Effector memory CD4-positive, alpha-beta T cell (primary cell): ENCODE measurements at regions not wholly inside any gene's neighbourhood (a gene's known extent, or its start where the extent isn't known, plus 50 kb on each side); places are given as distances from the start of the nearest gene placed in this dataset.

ENCODE experiments used
- DNase-seq, 3 donors: peaks; one replicate each; pipeline ENCODE4 v3.0.0-alpha.2; 2020
- H3K27ac ChIP-seq: 2 replicates; pipeline ENCODE4 v1.7.0; 2013; ENCODE audit warnings: mild to moderate bottlenecking, low read length, moderate library complexity; ENCODE audit not compliant: insufficient read depth, poor library complexity, severe bottlenecking
- H3K27me3 ChIP-seq: replicated peaks from 2 replicates; pipeline ENCODE4 v1.7.0; 2013; ENCODE audit warnings: mild to moderate bottlenecking, low read length; ENCODE audit not compliant: insufficient read depth, control insufficient read depth, poor library complexity, severe bottlenecking
- H3K36me3 ChIP-seq: 2 replicates; pipeline ENCODE4 v1.7.0; 2013; ENCODE audit warnings: mild to moderate bottlenecking, low read length, moderate library complexity; ENCODE audit not compliant: control insufficient read depth, insufficient read depth
- H3K4me1 ChIP-seq: 2 replicates; pipeline ENCODE4 v1.7.0; 2013; ENCODE audit warnings: low read length, mild to moderate bottlenecking; ENCODE audit not compliant: control insufficient read depth, insufficient read depth, poor library complexity, severe bottlenecking
- H3K4me3 ChIP-seq: 2 replicates; pipeline ENCODE4 v1.7.0; 2013; ENCODE audit warnings: low read length, low read depth, mild to moderate bottlenecking; ENCODE audit not compliant: insufficient read depth, poor library complexity, severe bottlenecking
- H3K9me3 ChIP-seq: 2 replicates; pipeline ENCODE4 v1.7.0; 2013; ENCODE audit warnings: mild to moderate bottlenecking, low read length, moderate library complexity; ENCODE audit not compliant: control insufficient read depth

GRCh38 chr11:116387641-116388040 is 385.1 kb downstream of the BUD13 start:
- no peaks in the 10 kb centered on the region for H3K4me1 ChIP-seq
- no peak for DNase-seq
- no peak overlapping the region for H3K27ac ChIP-seq
- no peaks in the 10 kb centered on the region for H3K9me3 ChIP-seq
- no peaks in the 10 kb centered on the region for H3K27me3 ChIP-seq
- no peaks in the 10 kb centered on the region for H3K36me3 ChIP-seq
- no peak overlapping the region for H3K4me3 ChIP-seq

GRCh38 chr11:116386118-116386699 is 386.6 kb downstream of the BUD13 start:
- Histone ChIP-seq H3K27me3 (no peaks in the 10 kb centered on the region), H3K9me3 (no peaks in the 10 kb centered on the region)

GRCh38 chr11:116384876-116385275 is 387.9 kb downstream of the BUD13 start:
- H3K27ac ChIP-seq, result no peak overlapping the region
- no peaks in the 10 kb centered on the region for H3K4me1 ChIP-seq
- no peaks in the 10 kb centered on the region for H3K36me3 ChIP-seq
- no peak for DNase-seq
- H3K9me3 ChIP-seq, result no peaks in the 10 kb centered on the region
- H3K27me3 ChIP-seq, result no peaks in the 10 kb centered on the region
- no peak overlapping the region for H3K4me3 ChIP-seq

More at GRCh38 chr11:116386118-116386699, 386.6 kb downstream of the BUD13 start:
- H3K36me3 ChIP-seq, result no peaks in the 10 kb centered on the region
- no peaks in the 10 kb centered on the region for H3K4me1 ChIP-seq
- DNase-seq, result no peak
- H3K27ac ChIP-seq, result no peak overlapping the region
- H3K4me3 ChIP-seq, result no peak overlapping the region

- H3K9me3 ChIP-seq, result no peaks in the 10 kb centered on the region
- no peak overlapping the region for H3K4me3 ChIP-seq
- no peaks in the 10 kb centered on the region for H3K36me3 ChIP-seq
- no peaks in the 10 kb centered on the region for H3K27me3 ChIP-seq
- no peak for DNase-seq
- no peaks in the 10 kb centered on the region for H3K4me1 ChIP-seq
- H3K27ac ChIP-seq, result no peak overlapping the region
Observed at GRCh38 chr11:116384407-116384806, 388.4 kb downstream of the BUD13 start.

- no peaks in the 10 kb centered on the region for H3K27me3 ChIP-seq
- H3K4me3 ChIP-seq, result no peak overlapping the region
- H3K9me3 ChIP-seq, result no peaks in the 10 kb centered on the region
- H3K4me1 ChIP-seq, result no peaks in the 10 kb centered on the region
- no peak for DNase-seq
- H3K27ac ChIP-seq, result no peak overlapping the region
- no peaks in the 10 kb centered on the region for H3K36me3 ChIP-seq
Observed at GRCh38 chr11:116379185-116379828, 393.5 kb downstream of the BUD13 start.

- no peak overlapping the region for H3K27ac ChIP-seq
- no peak overlapping the region for H3K4me3 ChIP-seq
- no peaks in the 10 kb centered on the region for H3K4me1 ChIP-seq
- no peaks in the 10 kb centered on the region for H3K27me3 ChIP-seq
- DNase-seq, result no peak
- H3K9me3 ChIP-seq, result no peaks in the 10 kb centered on the region
- no peaks in the 10 kb centered on the region for H3K36me3 ChIP-seq
Observed at GRCh38 chr11:116376547-116376946, 396.2 kb downstream of the BUD13 start.

GRCh38 chr11:116376054-116376453 is 396.7 kb downstream of the BUD13 start:
- H3K27ac ChIP-seq, result no peak overlapping the region
- no peaks in the 10 kb centered on the region for H3K36me3 ChIP-seq
- no peaks in the 10 kb centered on the region for H3K9me3 ChIP-seq
- H3K27me3 ChIP-seq, result no peaks in the 10 kb centered on the region
- DNase-seq, result no peak
- H3K4me3 ChIP-seq, result no peak overlapping the region
- H3K4me1 ChIP-seq, result no peaks in the 10 kb centered on the region

GRCh38 chr11:116375221-116375620 is 397.6 kb downstream of the BUD13 start:
- Histone ChIP-seq H3K9me3 (no peaks in the 10 kb centered on the region), H3K4me3 (no peak overlapping the region), H3K4me1 (no peaks in the 10 kb centered on the region), H3K27me3 (no peaks in the 10 kb centered on the region), H3K36me3 (no peaks in the 10 kb centered on the region), H3K27ac (no peak overlapping the region)
- DNase-seq, result no peak

- H3K4me3 ChIP-seq, result no peak overlapping the region
- H3K36me3 ChIP-seq, result no peaks in the 10 kb centered on the region
- no peak for DNase-seq
- H3K27ac ChIP-seq, result no peak overlapping the region
- H3K4me1 ChIP-seq, result no peaks in the 10 kb centered on the region
- H3K27me3 ChIP-seq, result no peaks in the 10 kb centered on the region
- no peaks in the 10 kb centered on the region for H3K9me3 ChIP-seq
Observed at GRCh38 chr11:116374085-116374484, 398.7 kb downstream of the BUD13 start.

GRCh38 chr11:116373104-116373944 is 399.5 kb downstream of the BUD13 start:
- no peaks in the 10 kb centered on the region for H3K36me3 ChIP-seq
- DNase-seq, result no peak
- H3K27ac ChIP-seq, result no peak overlapping the region
- no peak overlapping the region for H3K4me3 ChIP-seq
- no peaks in the 10 kb centered on the region for H3K27me3 ChIP-seq
- no peaks in the 10 kb centered on the region for H3K4me1 ChIP-seq
- H3K9me3 ChIP-seq, result no peaks in the 10 kb centered on the region
